ENCODE measurements at regions not wholly inside any gene's neighbourhood (a gene's known extent, or its start where the extent isn't known, plus 50 kb on each side); places are given as distances from the start of the nearest gene placed in this dataset.

GRCh38 chr4:147071209-147071740 lies 125.6 kb upstream of the TTC29 start:
- TF ChIP-seq CTCF (IDR thresholded peaks at IDR 0.05; ENCODE audit: insufficient read depth, low read length) (no peak), GABPA (IDR thresholded peaks at IDR 0.05; ENCODE audit: low read depth) (no peak), SPI1 (IDR thresholded peaks at IDR 0.05; ENCODE audit: borderline replicate concordance, low read depth) (no peak), POLR2AphosphoS5 (IDR thresholded peaks at IDR 0.05; ENCODE audit: low read depth) (no peak), REST (IDR thresholded peaks at IDR 0.05; ENCODE audit: insufficient replicate concordance, low read depth) (no peak)
- no peak for DNase-seq (ENCODE audit: low read depth in 1 of 2, low spot score in 1 of 2)
- Histone ChIP-seq H3K4me3 (replicated peaks; ENCODE audit: insufficient read depth, low read length) (no peak overlapping the region), H3K27ac (replicated peaks) (no peak overlapping the region), H3K27me3 (ENCODE audit: insufficient read depth, poor library complexity, severe bottlenecking) (no peaks in the 10 kb centered on the region)

GRCh38 chr4:147076179-147076578 lies 130.5 kb upstream of the TTC29 start:
- DNase-seq (ENCODE audit: low read depth in 1 of 2, low spot score in 1 of 2), result no peak
- Histone ChIP-seq H3K27ac (replicated peaks) (no peak overlapping the region), H3K4me3 (replicated peaks; ENCODE audit: insufficient read depth, low read length) (no peak overlapping the region), H3K27me3 (ENCODE audit: insufficient read depth, poor library complexity, severe bottlenecking) (no peaks in the 10 kb centered on the region)
- no peak for TF ChIP-seq REST (IDR thresholded peaks at IDR 0.05; ENCODE audit: insufficient replicate concordance, low read depth)
- TF ChIP-seq GABPA (IDR thresholded peaks at IDR 0.05; ENCODE audit: low read depth), result no peak
- TF ChIP-seq SPI1 (IDR thresholded peaks at IDR 0.05; ENCODE audit: borderline replicate concordance, low read depth), result no peak
- no peak for TF ChIP-seq CTCF (IDR thresholded peaks at IDR 0.05; ENCODE audit: insufficient read depth, low read length)
- no peak for TF ChIP-seq POLR2AphosphoS5 (IDR thresholded peaks at IDR 0.05; ENCODE audit: low read depth)

- DNase-seq (ENCODE audit: low read depth in 1 of 2, low spot score in 1 of 2), result no peak
- no peaks in the 10 kb centered on the region for H3K27me3 ChIP-seq (ENCODE audit: insufficient read depth, poor library complexity, severe bottlenecking)
- TF ChIP-seq REST (IDR thresholded peaks at IDR 0.05; ENCODE audit: insufficient replicate concordance, low read depth) (no peak), SPI1 (IDR thresholded peaks at IDR 0.05; ENCODE audit: borderline replicate concordance, low read depth) (no peak), GABPA (IDR thresholded peaks at IDR 0.05; ENCODE audit: low read depth) (no peak), POLR2AphosphoS5 (IDR thresholded peaks at IDR 0.05; ENCODE audit: low read depth) (no peak), CTCF (IDR thresholded peaks at IDR 0.05; ENCODE audit: insufficient read depth, low read length) (no peak)
These were observed 131.1 kb upstream of the TTC29 start for GRCh38 chr4:147076728-147077127.

More at GRCh38 chr4:147076728-147077127, 131.1 kb upstream of the TTC29 start:
- H3K27ac ChIP-seq (replicated peaks), result no peak overlapping the region
- H3K4me3 ChIP-seq (replicated peaks; ENCODE audit: insufficient read depth, low read length), result no peak overlapping the region
